ENCODE measurements at regions not wholly inside any gene's neighbourhood (a gene's known extent, or its start where the extent isn't known, plus 50 kb on each side); places are given as distances from the start of the nearest gene placed in this dataset.
"Not testable (repeated sequence)": the region's sequence is repeated elsewhere in the genome, so short reads cannot be mapped to it uniquely, and the experiment has no call there.

- H3K9me3 Mint-ChIP-seq; intact Hi-C loops (cut with micrococcal nuclease); H3K4me1 Mint-ChIP-seq (ENCODE audit: low read depth); H3K4me3 Mint-ChIP-seq; H3K27ac Mint-ChIP-seq; H3K27me3 Mint-ChIP-seq (ENCODE audit: insufficient read depth); DNase-seq (ENCODE audit: low spot score): not testable (repeated sequence)
- H3K36me3 Mint-ChIP-seq (ENCODE audit: low read depth) = peaks cover 32% of the 10 kb centered on the region
These were observed 118.3 kb downstream of the LRRC37A3 start for GRCh38 chr17:64800987-64801386.

GRCh38 chr17:64800361-64800895 lies 118.8 kb downstream of the LRRC37A3 start:
- Mint-ChIP-seq H3K36me3 (ENCODE audit: low read depth) (peaks cover 31% of the 10 kb centered on the region), H3K4me1 (ENCODE audit: low read depth) (peaks cover 10% of the 10 kb centered on the region)
- DNase-seq (ENCODE audit: low spot score); H3K4me3 Mint-ChIP-seq; intact Hi-C loops (cut with micrococcal nuclease); H3K27ac Mint-ChIP-seq; H3K9me3 Mint-ChIP-seq; H3K27me3 Mint-ChIP-seq (ENCODE audit: insufficient read depth): not testable (repeated sequence)

DNA sequence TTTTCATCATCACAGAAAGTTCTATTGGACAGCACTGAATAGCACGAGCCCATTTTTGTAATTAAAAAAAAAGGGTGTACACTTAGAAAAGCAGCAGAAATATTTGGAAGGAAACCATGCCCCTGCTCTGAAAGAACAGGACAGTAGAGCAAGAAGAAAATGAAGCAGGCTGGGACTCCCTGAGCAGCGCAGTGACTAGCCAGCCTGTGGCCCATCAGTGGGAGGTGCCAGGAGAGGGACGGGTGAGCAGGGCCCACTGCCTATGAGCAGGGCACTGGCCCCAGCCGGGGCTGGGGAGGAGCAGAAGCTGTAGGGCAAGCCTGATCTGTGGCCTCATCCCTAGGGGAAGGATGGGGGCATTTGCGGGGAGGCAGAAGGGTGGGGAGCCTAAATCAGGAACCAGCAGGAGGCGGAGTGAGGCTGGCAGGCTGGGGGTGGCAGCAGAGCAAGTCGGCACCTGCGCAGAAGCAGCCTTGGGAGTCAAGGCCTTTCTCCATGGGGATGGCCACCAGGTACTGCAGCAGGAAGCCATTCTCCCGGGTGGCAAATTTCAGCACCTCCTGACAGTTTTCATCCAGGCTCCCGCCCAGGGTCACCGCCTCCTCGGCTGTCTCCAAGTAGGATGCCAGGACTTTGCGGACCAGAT lies 119.6 kb downstream of the LRRC37A3 start:
- H3K27ac Mint-ChIP-seq; H3K27me3 Mint-ChIP-seq (ENCODE audit: insufficient read depth); DNase-seq (ENCODE audit: low spot score); intact Hi-C loops (cut with micrococcal nuclease); H3K4me3 Mint-ChIP-seq; H3K9me3 Mint-ChIP-seq: not testable (repeated sequence)
- peaks cover 37% of the 10 kb centered on the region for H3K36me3 Mint-ChIP-seq (ENCODE audit: low read depth)
- H3K4me1 Mint-ChIP-seq (ENCODE audit: low read depth) = peaks cover 18% of the 10 kb centered on the region

GRCh38 chr17:64798961-64799360 lies 120.3 kb downstream of the LRRC37A3 start:
- Mint-ChIP-seq H3K36me3 (ENCODE audit: low read depth) (peaks cover 37% of the 10 kb centered on the region), H3K4me1 (ENCODE audit: low read depth) (peaks cover 20% of the 10 kb centered on the region)
- H3K27me3 Mint-ChIP-seq (ENCODE audit: insufficient read depth); H3K9me3 Mint-ChIP-seq; intact Hi-C loops (cut with micrococcal nuclease); DNase-seq (ENCODE audit: low spot score); H3K27ac Mint-ChIP-seq; H3K4me3 Mint-ChIP-seq: not testable (repeated sequence)

GRCh38 chr17:64798489-64798790 lies 120.8 kb downstream of the LRRC37A3 start:
- H3K27me3 Mint-ChIP-seq (ENCODE audit: insufficient read depth); H3K9me3 Mint-ChIP-seq; DNase-seq (ENCODE audit: low spot score); H3K4me3 Mint-ChIP-seq; intact Hi-C loops (cut with micrococcal nuclease); H3K27ac Mint-ChIP-seq: not testable (repeated sequence)
- H3K36me3 Mint-ChIP-seq (ENCODE audit: low read depth) = peaks cover 37% of the 10 kb centered on the region
- peaks cover 20% of the 10 kb centered on the region for H3K4me1 Mint-ChIP-seq (ENCODE audit: low read depth)

- Mint-ChIP-seq H3K4me3 (peak overlapping the region; percentile 11), H3K36me3 (ENCODE audit: low read depth) (peaks cover 36% of the 10 kb centered on the region), H3K4me1 (ENCODE audit: low read depth) (peaks cover 24% of the 10 kb centered on the region)
- H3K27me3 Mint-ChIP-seq (ENCODE audit: insufficient read depth); H3K9me3 Mint-ChIP-seq; H3K27ac Mint-ChIP-seq; intact Hi-C loops (cut with micrococcal nuclease); DNase-seq (ENCODE audit: low spot score): not testable (repeated sequence)
These were observed 121.4 kb downstream of the LRRC37A3 start for GRCh38 chr17:64797746-64798488.

- intact Hi-C loops (cut with micrococcal nuclease); H3K27me3 Mint-ChIP-seq (ENCODE audit: insufficient read depth); H3K4me3 Mint-ChIP-seq; H3K9me3 Mint-ChIP-seq; DNase-seq (ENCODE audit: low spot score): not testable (repeated sequence)
- H3K4me1 Mint-ChIP-seq (ENCODE audit: low read depth) = peaks cover 36% of the 10 kb centered on the region
- peaks cover 28% of the 10 kb centered on the region for H3K36me3 Mint-ChIP-seq (ENCODE audit: low read depth)
- H3K27ac Mint-ChIP-seq = peak overlapping the region; percentile 61
These were observed 123.9 kb downstream of the LRRC37A3 start for GRCh38 chr17:64795342-64795741.

DNA sequence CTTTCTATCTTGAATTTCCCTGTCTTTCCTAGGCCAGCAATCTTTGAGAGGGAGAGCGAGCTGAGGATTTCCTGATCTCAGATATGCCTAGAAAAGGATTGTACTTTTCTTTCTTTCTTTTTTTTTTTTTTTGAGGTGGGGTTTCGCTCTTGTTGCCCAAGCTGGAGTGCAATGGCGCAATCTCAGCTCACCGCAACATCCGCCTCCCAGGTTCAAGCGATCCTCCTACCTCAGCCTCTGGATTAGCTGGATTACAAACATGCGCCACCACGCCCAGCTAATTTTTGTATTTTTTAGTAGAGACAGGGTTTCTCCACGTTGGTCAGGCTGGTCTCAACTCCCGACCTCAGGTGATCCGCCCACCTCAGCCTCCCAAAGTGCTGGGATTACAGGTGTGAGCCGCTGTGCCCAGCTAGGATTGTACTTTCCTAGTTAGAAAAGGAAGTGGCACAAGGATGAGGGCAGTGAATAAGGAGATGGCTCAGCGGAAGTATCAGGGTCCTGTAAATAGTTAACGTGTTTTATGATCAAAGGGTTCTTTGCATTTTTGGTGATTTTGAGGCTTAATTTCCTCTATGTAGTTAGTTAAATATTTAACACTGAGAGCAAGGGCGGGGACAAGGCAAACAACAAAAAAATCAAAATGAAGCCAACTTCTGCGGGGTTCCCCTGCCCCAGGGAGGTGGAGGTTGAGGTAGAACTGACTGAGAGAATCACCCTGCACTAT lies 124.6 kb downstream of the LRRC37A3 start:
- DNase-seq (ENCODE audit: low spot score); H3K27me3 Mint-ChIP-seq (ENCODE audit: insufficient read depth); intact Hi-C loops (cut with micrococcal nuclease); H3K9me3 Mint-ChIP-seq: not testable (repeated sequence)
- H3K36me3 Mint-ChIP-seq (ENCODE audit: low read depth) = peaks cover 28% of the 10 kb centered on the region
- peaks cover 36% of the 10 kb centered on the region for H3K4me1 Mint-ChIP-seq (ENCODE audit: low read depth)
- H3K27ac Mint-ChIP-seq = peak overlapping the region; percentile 61
- peak overlapping the region; percentile 15 for H3K4me3 Mint-ChIP-seq

DNA sequence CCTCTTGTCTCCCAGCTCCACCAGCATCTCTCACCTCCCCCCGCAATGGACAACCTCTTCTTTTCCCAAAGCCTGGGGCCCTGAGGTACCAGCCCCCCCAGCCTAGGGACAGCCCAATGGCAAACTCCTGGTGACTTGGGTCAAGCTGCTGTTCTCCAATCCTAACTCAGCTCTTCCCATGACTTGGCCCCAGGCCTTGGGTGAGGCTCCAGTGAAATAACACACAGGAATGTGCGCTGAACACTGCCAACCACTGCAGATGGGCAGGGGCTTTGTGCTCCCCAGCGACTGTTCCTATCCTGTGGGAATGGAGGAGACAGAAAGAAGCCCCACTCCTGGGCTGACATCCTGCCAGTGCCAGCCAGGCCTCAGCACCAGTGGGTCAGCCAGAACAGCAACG lies 125.2 kb downstream of the LRRC37A3 start:
- H3K27ac Mint-ChIP-seq; intact Hi-C loops (cut with micrococcal nuclease); H3K4me3 Mint-ChIP-seq; H3K9me3 Mint-ChIP-seq; H3K27me3 Mint-ChIP-seq (ENCODE audit: insufficient read depth); DNase-seq (ENCODE audit: low spot score): not testable (repeated sequence)
- Mint-ChIP-seq H3K36me3 (ENCODE audit: low read depth) (peaks cover 25% of the 10 kb centered on the region), H3K4me1 (ENCODE audit: low read depth) (peaks cover 32% of the 10 kb centered on the region)

DNA sequence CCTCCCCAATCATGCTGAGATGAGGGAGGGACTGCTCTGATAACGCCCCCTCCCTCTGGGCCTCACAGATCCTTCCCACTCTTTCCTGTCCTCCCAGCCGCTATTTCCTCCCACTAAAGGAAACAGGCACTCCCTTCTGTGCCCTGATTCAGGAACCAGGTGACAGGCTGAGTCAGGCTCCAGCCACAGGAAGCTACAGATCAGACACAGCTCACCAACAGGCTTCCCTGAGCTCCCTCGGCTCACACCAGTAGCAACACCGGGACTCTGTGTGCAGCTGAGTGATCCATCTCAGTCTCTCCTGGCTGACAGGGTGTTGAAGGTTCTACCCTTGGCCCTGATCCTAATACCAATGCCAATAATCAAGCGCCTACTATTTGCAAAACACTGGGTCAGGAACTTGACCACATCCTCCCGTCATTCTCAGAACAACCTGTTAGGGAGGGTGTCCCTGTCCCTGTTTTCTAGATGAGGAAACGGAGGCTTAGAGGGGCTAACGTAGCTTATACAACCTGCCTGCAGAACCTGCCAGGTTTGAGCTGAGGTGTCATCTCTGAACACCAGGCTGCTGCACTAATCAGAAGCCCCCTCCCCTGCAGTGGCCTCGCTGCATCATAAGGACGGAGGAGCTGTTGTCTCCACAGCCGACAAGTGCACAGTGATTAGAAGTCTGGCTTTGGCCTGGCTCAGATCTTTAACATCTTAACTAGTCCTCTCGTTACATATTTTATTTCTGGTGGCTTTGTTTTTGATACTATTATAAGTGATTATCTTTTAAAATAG lies 126.3 kb downstream of the LRRC37A3 start:
- H3K9me3 Mint-ChIP-seq; intact Hi-C loops (cut with micrococcal nuclease); H3K27me3 Mint-ChIP-seq (ENCODE audit: insufficient read depth): not testable (repeated sequence)
- Mint-ChIP-seq H3K27ac (peak overlapping the region; percentile 77), H3K4me3 (peak overlapping the region; percentile 2), H3K4me1 (ENCODE audit: low read depth) (peaks cover 32% of the 10 kb centered on the region), H3K36me3 (ENCODE audit: low read depth) (peaks cover 25% of the 10 kb centered on the region)
- peak; percentile 33 for DNase-seq (ENCODE audit: low spot score)

GRCh38 chr17:64792276-64792675 lies 127.0 kb downstream of the LRRC37A3 start:
- intact Hi-C loops (cut with micrococcal nuclease); H3K9me3 Mint-ChIP-seq; H3K4me3 Mint-ChIP-seq; DNase-seq (ENCODE audit: low spot score); H3K27me3 Mint-ChIP-seq (ENCODE audit: insufficient read depth): not testable (repeated sequence)
- peaks cover 32% of the 10 kb centered on the region for H3K4me1 Mint-ChIP-seq (ENCODE audit: low read depth)
- H3K27ac Mint-ChIP-seq = peak overlapping the region; percentile 36
- H3K36me3 Mint-ChIP-seq (ENCODE audit: low read depth) = peaks cover 25% of the 10 kb centered on the region

DNA sequence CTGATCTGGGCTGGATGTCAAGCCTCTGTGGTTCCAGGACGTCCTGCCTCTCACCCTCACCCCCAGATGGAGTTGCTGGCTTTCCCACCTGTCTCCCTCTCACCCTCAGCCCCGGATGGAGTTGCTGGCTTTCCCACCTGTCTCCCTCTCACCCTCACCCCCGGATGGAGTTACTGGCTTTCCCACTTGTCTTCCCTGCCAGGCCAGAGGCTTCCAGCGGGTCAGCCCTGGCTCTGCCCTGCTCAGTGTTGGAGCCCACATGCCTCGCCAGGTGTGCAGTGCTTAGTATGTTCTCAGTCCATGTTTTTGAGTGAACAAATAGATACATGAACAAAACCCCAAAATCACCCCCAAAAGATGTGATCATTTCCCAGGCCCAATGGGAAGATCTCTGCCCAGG lies 127.6 kb downstream of the LRRC37A3 start:
- H3K27me3 Mint-ChIP-seq (ENCODE audit: insufficient read depth); H3K4me3 Mint-ChIP-seq; intact Hi-C loops (cut with micrococcal nuclease); DNase-seq (ENCODE audit: low spot score); H3K9me3 Mint-ChIP-seq; H3K27ac Mint-ChIP-seq: not testable (repeated sequence)
- peaks cover 22% of the 10 kb centered on the region for H3K36me3 Mint-ChIP-seq (ENCODE audit: low read depth)
- peaks cover 32% of the 10 kb centered on the region for H3K4me1 Mint-ChIP-seq (ENCODE audit: low read depth)
